Body of pancreas (tissue), 4 donors: ENCODE measurements at regions not wholly inside any gene's neighbourhood (a gene's known extent, or its start where the extent isn't known, plus 50 kb on each side); places are given as distances from the start of the nearest gene placed in this dataset.

Source experiments
- ATAC-seq: fragments of 150-250 bp; one replicate; pipeline ENCODE4 v1.9.1; 2016
- DNase-seq, 4 donors: peaks; one replicate each; pipeline ENCODE4 v3.0.0-alpha.2; 2019
- H3K27ac ChIP-seq, 4 donors: fragments of 200-600 bp; sonication (generic); 1 replicate in 3 of 4; 2 replicates in 1 of 4; pipeline versions ENCODE4 v1.5.1 to v1.6.1; 2016 to 2019; ENCODE audit warnings: mild to moderate bottlenecking in 1 of 4, mixed read lengths in 1 of 4, moderate library complexity in 1 of 4
- H3K27me3 ChIP-seq, 2 donors: fragments of 200-600 bp; sonication (generic); one replicate each; pipeline ENCODE4 v1.6.0; 2016; ENCODE audit warnings: mild to moderate bottlenecking in 1 of 2
- H3K36me3 ChIP-seq, 2 donors: fragments of 200-600 bp; sonication (generic); replicated peaks in 1 of 2; 2 replicates each; pipeline ENCODE4 v1.5.1; 2016; ENCODE audit warnings: low read depth in 2 of 2; ENCODE audit not compliant: insufficient read depth in 1 of 2
- H3K4me1 ChIP-seq: fragments of 200-600 bp; sonication (generic); one replicate; pipeline ENCODE4 v1.6.0; 2016
- H3K4me3 ChIP-seq, 2 donors: fragments of 200-600 bp; sonication (generic); 1 replicate in 1 of 2; 2 replicates in 1 of 2; pipeline ENCODE4 v1.5.1; 2016 to 2019
- H3K9me3 ChIP-seq, 3 donors: fragments of 200-600 bp; sonication (generic); 1 replicate in 2 of 3; 2 replicates in 1 of 3; pipeline ENCODE4 v1.5.1; 2016
- POLR2A ChIP-seq, 3 donors: fragments of 450-650 bp; IDR thresholded peaks; one replicate each; pipeline ENCODE4 v1.6.1; 2016; ENCODE audit warnings: antibody characterized with exemption in 3 of 3, mild to moderate bottlenecking in 2 of 3
- WGBS, 2 donors: methylation state at CpG; one replicate each; pipeline ENCODE4 v1.1.5; 2017; 5-methylcytosine and 5-hydroxymethylcytosine counted together
- intact Hi-C: fragments of 100-400 bp; cut with DNase I; formaldehyde crosslinking; loops from one replicate; pipeline ENCODE4 v1.15.1; 2023
- TF ChIP-seq, protein P1 (sequence below), 7 experiments: fragments of 450-650 bp in 4 of 7; fragments of 200-600 bp in 3 of 7; sonication (generic) in 3 of 7; IDR thresholded peaks; one replicate each; pipeline ENCODE4 v1.5.1; 2016 to 2019; ENCODE audit warnings: antibody characterized with exemption in 7 of 7

DNA sequence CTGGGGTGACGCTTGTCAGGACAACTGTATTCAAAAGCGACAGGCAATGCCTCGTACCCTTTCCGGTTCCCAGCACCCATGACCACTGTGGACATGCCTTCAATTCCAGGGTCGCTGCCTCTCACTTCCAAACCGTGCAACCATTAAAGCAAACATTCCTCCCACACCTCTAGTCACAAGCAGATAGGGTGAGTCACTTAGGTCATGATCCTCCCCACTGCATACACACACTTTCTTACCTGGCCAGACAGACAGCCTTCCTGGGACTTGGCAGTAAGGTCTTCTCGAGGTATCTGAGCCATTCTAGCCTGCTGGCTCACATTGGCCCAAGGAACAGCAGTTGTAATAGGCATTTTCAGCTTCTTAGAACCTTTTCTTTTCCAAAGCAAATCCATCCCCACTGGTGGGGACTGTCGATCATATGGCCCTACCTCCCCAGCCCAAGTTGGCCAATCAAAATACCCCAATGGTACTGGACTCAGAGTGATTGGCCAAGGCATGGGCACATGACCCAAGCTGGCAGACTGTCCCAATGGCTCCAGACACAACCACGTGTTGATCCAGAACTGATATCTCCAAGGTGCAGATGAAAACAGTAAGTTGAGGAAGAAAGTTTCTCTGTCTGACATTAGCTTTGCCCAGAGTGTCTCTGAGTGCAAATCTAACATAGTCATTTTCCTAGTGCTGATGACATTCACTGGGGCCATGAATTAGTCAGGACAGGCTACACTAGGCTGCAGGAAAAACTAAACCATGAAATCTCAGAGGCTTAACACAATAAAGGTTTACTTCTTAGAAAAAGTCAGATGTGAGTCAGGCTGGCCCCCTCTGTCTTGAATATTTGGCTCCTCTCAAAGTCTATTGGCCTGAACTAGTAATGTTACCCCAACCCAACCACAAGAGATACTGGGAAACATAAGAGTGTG is 113.8 kb downstream of the RRAGC start:
- Histone ChIP-seq H3K4me1 (no peaks in the 10 kb centered on the region), H3K36me3 (no peaks in the 10 kb centered on the region), H3K9me3 (no peaks in the 10 kb centered on the region), H3K27ac (no peak overlapping the region), H3K27me3 (no peaks in the 10 kb centered on the region), H3K4me3 (no peak overlapping the region)
- TF ChIP-seq POLR2A (IDR thresholded peaks at IDR 0.05): no peak
- TF ChIP-seq, protein P1, sequence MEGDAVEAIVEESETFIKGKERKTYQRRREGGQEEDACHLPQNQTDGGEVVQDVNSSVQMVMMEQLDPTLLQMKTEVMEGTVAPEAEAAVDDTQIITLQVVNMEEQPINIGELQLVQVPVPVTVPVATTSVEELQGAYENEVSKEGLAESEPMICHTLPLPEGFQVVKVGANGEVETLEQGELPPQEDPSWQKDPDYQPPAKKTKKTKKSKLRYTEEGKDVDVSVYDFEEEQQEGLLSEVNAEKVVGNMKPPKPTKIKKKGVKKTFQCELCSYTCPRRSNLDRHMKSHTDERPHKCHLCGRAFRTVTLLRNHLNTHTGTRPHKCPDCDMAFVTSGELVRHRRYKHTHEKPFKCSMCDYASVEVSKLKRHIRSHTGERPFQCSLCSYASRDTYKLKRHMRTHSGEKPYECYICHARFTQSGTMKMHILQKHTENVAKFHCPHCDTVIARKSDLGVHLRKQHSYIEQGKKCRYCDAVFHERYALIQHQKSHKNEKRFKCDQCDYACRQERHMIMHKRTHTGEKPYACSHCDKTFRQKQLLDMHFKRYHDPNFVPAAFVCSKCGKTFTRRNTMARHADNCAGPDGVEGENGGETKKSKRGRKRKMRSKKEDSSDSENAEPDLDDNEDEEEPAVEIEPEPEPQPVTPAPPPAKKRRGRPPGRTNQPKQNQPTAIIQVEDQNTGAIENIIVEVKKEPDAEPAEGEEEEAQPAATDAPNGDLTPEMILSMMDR (IDR thresholded peaks at IDR 0.05): no peak
- intact Hi-C loops: no loop called here
- no peak for DNase-seq
- ATAC-seq: no peak
- WGBS, 2 donors: 55 to 60% methylated on average over 7 to 9 of the region's 9 CpGs

- Histone ChIP-seq H3K9me3 (no peaks in the 10 kb centered on the region), H3K4me3 (no peak overlapping the region), H3K4me1 (no peaks in the 10 kb centered on the region), H3K36me3 (no peaks in the 10 kb centered on the region), H3K27me3 (no peaks in the 10 kb centered on the region), H3K27ac (no peak overlapping the region)
- WGBS, 2 donors: 73 to 78% methylated on average over 10 of the region's 10 CpGs
- DNase-seq (no peak), ATAC-seq (no peak)
- intact Hi-C loops: no loop called here
- TF ChIP-seq, protein P1 (IDR thresholded peaks at IDR 0.05): no peak
- no peak for TF ChIP-seq POLR2A (IDR thresholded peaks at IDR 0.05)
Observed at GRCh38 chr1:38744452-38745350, 114.9 kb downstream of the RRAGC start.

GRCh38 chr1:38743184-38743583 is 116.4 kb downstream of the RRAGC start:
- WGBS, 2 donors: 100% methylated on average over 1 of the region's 1 CpG
- intact Hi-C loops: no loop called here
- TF ChIP-seq, protein P1 (IDR thresholded peaks at IDR 0.05): no peak
- TF ChIP-seq POLR2A (IDR thresholded peaks at IDR 0.05): no peak

GRCh38 chr1:38741341-38741740 is 118.2 kb downstream of the RRAGC start:
- DNase-seq (no peak), ATAC-seq (no peak)
- Histone ChIP-seq H3K4me1 (no peaks in the 10 kb centered on the region), H3K9me3 (no peaks in the 10 kb centered on the region), H3K27ac (no peak overlapping the region), H3K27me3 (no peaks in the 10 kb centered on the region), H3K4me3 (no peak overlapping the region), H3K36me3 (no peaks in the 10 kb centered on the region)
- intact Hi-C loops: no loop called here
- TF ChIP-seq, protein P1 (IDR thresholded peaks at IDR 0.05): no peak
- no peak for TF ChIP-seq POLR2A (IDR thresholded peaks at IDR 0.05)
- WGBS, 2 donors: 63 to 77% methylated on average over 9 of the region's 9 CpGs

More at GRCh38 chr1:38743184-38743583, 116.4 kb downstream of the RRAGC start:
- Histone ChIP-seq H3K27me3 (no peaks in the 10 kb centered on the region), H3K9me3 (no peaks in the 10 kb centered on the region), H3K4me3 (no peak overlapping the region), H3K27ac (no peak overlapping the region), H3K4me1 (no peaks in the 10 kb centered on the region), H3K36me3 (no peaks in the 10 kb centered on the region)
- ATAC-seq (no peak), DNase-seq (no peak)
